Mesenchymal stem cell (in vitro differentiated cells and primary cell): ENCODE measurements at regions not wholly inside any gene's neighbourhood (a gene's known extent, or its start where the extent isn't known, plus 50 kb on each side); places are given as distances from the start of the nearest gene placed in this dataset.

Experiments
- DNase-seq: peaks from one replicate; pipeline ENCODE4 v3.0.0-alpha.2; 2013
- H2AFZ ChIP-seq: one replicate; pipeline ENCODE4 v1.6.1; 2013; ENCODE audit warnings: low read depth, mild to moderate bottlenecking, control low read depth, inconsistent platforms, low read length, moderate library complexity
- H2AK5ac ChIP-seq: 2 replicates; pipeline ENCODE4 v1.6.1; 2013; ENCODE audit warnings: low read length, moderate library complexity, mild to moderate bottlenecking, inconsistent platforms; ENCODE audit not compliant: severe bottlenecking
- H2BK120ac ChIP-seq: one replicate; pipeline ENCODE4 v1.6.1; 2013; ENCODE audit warnings: low read depth, mild to moderate bottlenecking, inconsistent platforms, low read length, moderate library complexity
- H2BK12ac ChIP-seq, 2 experiments: one replicate each; pipeline ENCODE4 v1.6.1; 2013; ENCODE audit warnings: inconsistent platforms in 2 of 2, low read length in 2 of 2, mild to moderate bottlenecking in 2 of 2, moderate library complexity in 2 of 2, control low read depth in 1 of 2
- H2BK15ac ChIP-seq: one replicate; pipeline ENCODE4 v1.6.1; 2013; ENCODE audit warnings: mild to moderate bottlenecking, low read depth, inconsistent platforms; ENCODE audit not compliant: poor library complexity, severe bottlenecking
- H2BK5ac ChIP-seq: 2 replicates; pipeline ENCODE4 v1.6.1; 2013; ENCODE audit warnings: low read depth, mild to moderate bottlenecking, low read length, control low read depth, inconsistent platforms; ENCODE audit not compliant: poor library complexity, severe bottlenecking
- H3K14ac ChIP-seq, 2 experiments: one replicate each; pipeline ENCODE4 v1.6.1; 2013; ENCODE audit warnings: inconsistent platforms in 2 of 2, low read length in 2 of 2, control low read depth in 1 of 2, mild to moderate bottlenecking in 1 of 2, moderate library complexity in 1 of 2
- H3K18ac ChIP-seq, 2 experiments: one replicate each; pipeline ENCODE4 v1.6.1; 2013; ENCODE audit warnings: inconsistent platforms in 2 of 2, low read length in 2 of 2, control low read depth in 1 of 2, low read depth in 1 of 2, mild to moderate bottlenecking in 1 of 2
- H3K23ac ChIP-seq, 2 experiments: one replicate each; pipeline ENCODE4 v1.6.1; 2013; ENCODE audit warnings: inconsistent platforms in 2 of 2, low read length in 2 of 2, mild to moderate bottlenecking in 2 of 2, moderate library complexity in 2 of 2, control low read depth in 1 of 2
- H3K27ac ChIP-seq: 2 replicates; pipeline ENCODE4 v1.5.1; 2013; ENCODE audit warnings: mild to moderate bottlenecking, moderate library complexity, low read length, control low read depth, inconsistent platforms; ENCODE audit not compliant: poor library complexity, severe bottlenecking
- H3K27me3 ChIP-seq, 2 experiments: 2 replicates each; pipeline versions ENCODE4 v1.6.1 to v1.7.0; 2013; ENCODE audit warnings: low read length in 2 of 2, mild to moderate bottlenecking in 2 of 2, moderate library complexity in 2 of 2, control low read depth in 1 of 2, inconsistent platforms in 1 of 2; ENCODE audit not compliant: control insufficient read depth in 1 of 2, insufficient read depth in 1 of 2
- H3K36me3 ChIP-seq, 2 experiments: 2 replicates each; pipeline versions ENCODE4 v1.6.1 to v1.7.0; 2013; ENCODE audit warnings: low read length in 2 of 2, control low read depth in 1 of 2, inconsistent platforms in 1 of 2, low read depth in 1 of 2, mild to moderate bottlenecking in 1 of 2; ENCODE audit not compliant: insufficient read depth in 2 of 2, control insufficient read depth in 1 of 2
- H3K4ac ChIP-seq, 2 experiments: one replicate each; pipeline ENCODE4 v1.6.1; 2013; ENCODE audit warnings: inconsistent platforms in 2 of 2, low read length in 2 of 2, mild to moderate bottlenecking in 2 of 2, moderate library complexity in 2 of 2, control low read depth in 1 of 2, low read depth in 1 of 2
- H3K4me1 ChIP-seq: 2 replicates; pipeline ENCODE4 v1.6.1; 2013; ENCODE audit warnings: low read depth, low read length, control low read depth; ENCODE audit not compliant: control insufficient read depth, insufficient read depth
- H3K4me2 ChIP-seq: 2 replicates; pipeline ENCODE4 v1.6.1; 2013; ENCODE audit warnings: low read length, mild to moderate bottlenecking, inconsistent platforms; ENCODE audit not compliant: poor library complexity, severe bottlenecking
- H3K4me3 ChIP-seq, 2 experiments: 2 replicates each; pipeline versions ENCODE4 v1.5.1 to v1.7.0; 2013; ENCODE audit warnings: low read length in 2 of 2, mild to moderate bottlenecking in 2 of 2, control low read depth in 1 of 2, low read depth in 1 of 2; ENCODE audit not compliant: insufficient read depth in 1 of 2
- H3K79me1 ChIP-seq: replicated peaks from 2 replicates; pipeline ENCODE4 v1.6.1; 2013; ENCODE audit warnings: mild to moderate bottlenecking, control low read depth, low read length, inconsistent platforms; ENCODE audit not compliant: poor library complexity, severe bottlenecking
- H3K9ac ChIP-seq: 2 replicates; pipeline ENCODE4 v1.7.0; 2013; ENCODE audit warnings: mild to moderate bottlenecking, low read length, moderate library complexity
- H3K9me3 ChIP-seq: 2 replicates; pipeline ENCODE4 v1.7.0; 2013; ENCODE audit warnings: mild to moderate bottlenecking, low read length; ENCODE audit not compliant: control insufficient read depth
- H4K8ac ChIP-seq: one replicate; pipeline ENCODE4 v1.6.1; 2013; ENCODE audit warnings: inconsistent platforms, mild to moderate bottlenecking, low read length, moderate library complexity
- H4K91ac ChIP-seq: one replicate; pipeline ENCODE4 v1.6.1; 2013; ENCODE audit warnings: mild to moderate bottlenecking, low read length, inconsistent platforms
- WGBS: methylation state at CpG from one replicate; pipeline ENCODE4 v1.1.7; 2013; ENCODE audit warnings: mixed read lengths; 5-methylcytosine and 5-hydroxymethylcytosine counted together

GRCh38 chr6:90406957-90407356, 110.3 kb upstream of the BACH2 start:
- Histone ChIP-seq H2AK5ac (no peak overlapping the region), H3K18ac (no peak overlapping the region), H3K4ac (no peak overlapping the region), H2BK5ac (no peak overlapping the region), H3K27ac (no peak overlapping the region), H4K91ac (no peak overlapping the region), H2BK120ac (no peak overlapping the region), H3K9ac (no peak overlapping the region), H3K14ac (no peak overlapping the region), H2AFZ (no peak overlapping the region), H2BK12ac (no peak overlapping the region), H2BK15ac (no peak overlapping the region), H4K8ac (no peak overlapping the region), H3K23ac (no peak overlapping the region), H3K79me1 (no peaks in the 10 kb centered on the region), H3K4me2 (no peak overlapping the region), H3K4me3 (no peak overlapping the region), H3K36me3 (no peaks in the 10 kb centered on the region), H3K4me1 (peaks cover 6% of the 10 kb centered on the region), H3K9me3 (no peaks in the 10 kb centered on the region), H3K27me3 (peaks cover 0 to 5% of the 10 kb centered on the region in 2 experiments)
- 66% methylated on average over 3 of the region's 3 CpGs for WGBS
- DNase-seq = no peak

DNA sequence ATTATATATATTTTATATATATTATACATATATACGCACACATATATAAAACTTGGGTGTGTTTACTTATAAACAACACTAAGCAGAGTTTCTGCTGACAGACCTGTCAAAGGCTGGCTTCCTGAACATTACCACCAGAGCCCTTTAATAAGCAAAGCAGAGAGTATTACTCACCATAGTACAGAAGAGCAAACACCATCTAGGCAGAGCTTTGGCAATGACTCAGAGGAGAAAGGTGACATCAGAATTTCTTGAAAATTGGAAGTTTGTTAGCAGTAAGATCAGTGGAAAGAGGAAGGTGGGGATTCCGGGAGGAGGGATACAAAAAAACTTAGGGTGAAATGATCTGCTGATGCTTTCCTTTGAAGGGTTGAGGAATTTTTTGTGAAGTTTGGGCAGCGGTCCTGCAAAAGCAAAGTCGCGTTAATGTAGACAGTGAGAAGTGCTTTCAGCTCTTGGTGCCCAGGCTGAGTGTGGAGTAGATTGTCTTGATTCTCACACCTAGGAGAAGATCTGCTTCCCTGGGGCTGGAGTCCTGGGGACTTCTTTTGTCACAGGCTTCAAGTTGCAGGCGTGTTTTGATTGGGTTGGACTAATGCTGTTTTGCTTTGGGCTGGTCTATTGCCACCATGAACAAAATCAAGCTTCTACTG, 109.6 kb upstream of the BACH2 start:
- no peak overlapping the region for H2BK5ac ChIP-seq
- no peak overlapping the region for H3K14ac ChIP-seq
- H3K4me2 ChIP-seq = no peak overlapping the region
- H3K9me3 ChIP-seq = no peaks in the 10 kb centered on the region
- H3K18ac ChIP-seq = no peak overlapping the region
- H2AK5ac ChIP-seq = no peak overlapping the region
- no peak overlapping the region for H3K4me3 ChIP-seq
- H3K27me3 ChIP-seq = peaks cover 0 to 5% of the 10 kb centered on the region in 2 experiments
- no peaks in the 10 kb centered on the region for H3K79me1 ChIP-seq
- H3K23ac ChIP-seq = no peak overlapping the region
- no peak overlapping the region for H2AFZ ChIP-seq
- WGBS = 88% methylated on average over 5 of the region's 6 CpGs
- no peak overlapping the region for H4K8ac ChIP-seq
- DNase-seq = peak; percentile 50
- H2BK15ac ChIP-seq = no peak overlapping the region
- H3K36me3 ChIP-seq = no peaks in the 10 kb centered on the region
- no peak overlapping the region for H3K4ac ChIP-seq
- no peak overlapping the region for H4K91ac ChIP-seq
- H3K9ac ChIP-seq = no peak overlapping the region
- H3K4me1 ChIP-seq = peaks cover 6% of the 10 kb centered on the region
- H2BK12ac ChIP-seq = no peak overlapping the region
- H2BK120ac ChIP-seq = no peak overlapping the region
- no peak overlapping the region for H3K27ac ChIP-seq

- Histone ChIP-seq H3K9ac (no peak overlapping the region), H3K9me3 (no peaks in the 10 kb centered on the region), H2BK12ac (no peak overlapping the region), H3K4me3 (no peak overlapping the region), H3K79me1 (no peaks in the 10 kb centered on the region), H2BK15ac (no peak overlapping the region), H3K14ac (peak overlapping the region in 1 of 2 experiments; percentile 51), H4K91ac (no peak overlapping the region), H3K4me1 (peaks cover 6% of the 10 kb centered on the region), H2AK5ac (no peak overlapping the region), H3K27ac (no peak overlapping the region), H2AFZ (peak overlapping the region; percentile 43), H3K36me3 (no peaks in the 10 kb centered on the region), H3K4me2 (no peak overlapping the region), H3K4ac (no peak overlapping the region), H2BK5ac (no peak overlapping the region), H2BK120ac (no peak overlapping the region), H3K27me3 (peaks cover 3 to 24% of the 10 kb centered on the region in 2 experiments), H4K8ac (no peak overlapping the region), H3K23ac (peak overlapping the region in 1 of 2 experiments; percentile 64), H3K18ac (no peak overlapping the region)
- WGBS = 39% methylated on average over 16 of the region's 18 CpGs
- peak; percentile 56 for DNase-seq
Observed at GRCh38 chr6:90403489-90404381, 107.1 kb upstream of the BACH2 start.

DNA sequence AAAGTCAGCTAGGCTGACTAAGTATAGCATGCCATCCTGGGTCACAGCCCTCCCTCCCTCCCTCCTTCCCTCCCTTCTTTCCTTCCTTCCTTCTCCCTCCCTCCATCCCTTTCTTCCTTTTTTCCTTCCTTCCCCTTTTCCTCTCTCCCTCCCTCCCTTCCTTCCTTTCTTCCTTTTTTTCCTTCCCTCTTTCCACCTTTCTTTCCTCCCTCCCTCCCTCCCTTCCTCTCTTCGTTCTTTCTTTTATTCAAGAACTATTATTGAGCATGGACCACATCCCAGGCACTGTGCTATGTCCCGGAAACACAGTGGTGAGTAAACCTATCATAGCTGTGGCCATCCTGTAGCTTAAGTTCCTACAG, 106.2 kb upstream of the BACH2 start:
- no peak for DNase-seq
- H3K23ac ChIP-seq = peak overlapping the region in 1 of 2 experiments; percentile 64
- H2AFZ ChIP-seq = no peak overlapping the region
- no peak overlapping the region for H4K91ac ChIP-seq
- H2AK5ac ChIP-seq = no peak overlapping the region
- no peak overlapping the region for H3K4me2 ChIP-seq
- peaks cover 3 to 33% of the 10 kb centered on the region in 2 experiments for H3K27me3 ChIP-seq
- no peak overlapping the region for H4K8ac ChIP-seq
- no peak overlapping the region for H3K4ac ChIP-seq
- peak overlapping the region in 1 of 2 experiments; percentile 7 for H3K14ac ChIP-seq
- H3K36me3 ChIP-seq = no peaks in the 10 kb centered on the region
- peaks cover 6% of the 10 kb centered on the region for H3K4me1 ChIP-seq
- H2BK120ac ChIP-seq = no peak overlapping the region
- H2BK12ac ChIP-seq = no peak overlapping the region
- 97% methylated on average over 2 of the region's 2 CpGs for WGBS
- no peak overlapping the region for H3K27ac ChIP-seq
- H3K4me3 ChIP-seq = no peak overlapping the region
- H3K18ac ChIP-seq = no peak overlapping the region
- H2BK5ac ChIP-seq = no peak overlapping the region
- H3K9ac ChIP-seq = no peak overlapping the region
- no peak overlapping the region for H2BK15ac ChIP-seq
- no peaks in the 10 kb centered on the region for H3K9me3 ChIP-seq
- H3K79me1 ChIP-seq = no peaks in the 10 kb centered on the region
